ENCODE measurements at regions not wholly inside any gene's neighbourhood (a gene's known extent, or its start where the extent isn't known, plus 50 kb on each side); places are given as distances from the start of the nearest gene placed in this dataset.
"Not testable (repeated sequence)": the region's sequence is repeated elsewhere in the genome, so short reads cannot be mapped to it uniquely, and the experiment has no call there.

DNA sequence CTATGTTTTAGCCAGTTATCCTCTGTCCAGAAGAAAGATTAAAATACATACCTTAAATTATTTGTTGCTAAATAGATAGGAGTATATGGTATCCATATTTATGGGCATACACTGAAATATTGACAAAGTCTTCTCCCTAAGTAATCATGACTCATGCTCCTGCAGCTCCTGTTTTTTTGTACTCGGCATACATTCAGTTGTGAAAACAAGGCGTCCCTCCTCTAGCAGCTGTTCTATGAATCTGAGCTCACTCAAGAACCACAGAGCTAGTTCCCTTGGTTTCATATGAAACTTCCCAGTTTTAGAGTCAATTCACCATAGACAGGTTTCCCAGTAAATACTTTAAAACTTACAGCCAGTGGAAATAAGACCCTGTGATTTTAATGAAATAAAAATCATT, 168.7 kb upstream of the CDH7 start:
- not testable (repeated sequence) for DNase-seq (ENCODE audit: extremely low read depth in 1 of 11, low read depth in 9 of 11, low spot score in 4 of 11)

DNA sequence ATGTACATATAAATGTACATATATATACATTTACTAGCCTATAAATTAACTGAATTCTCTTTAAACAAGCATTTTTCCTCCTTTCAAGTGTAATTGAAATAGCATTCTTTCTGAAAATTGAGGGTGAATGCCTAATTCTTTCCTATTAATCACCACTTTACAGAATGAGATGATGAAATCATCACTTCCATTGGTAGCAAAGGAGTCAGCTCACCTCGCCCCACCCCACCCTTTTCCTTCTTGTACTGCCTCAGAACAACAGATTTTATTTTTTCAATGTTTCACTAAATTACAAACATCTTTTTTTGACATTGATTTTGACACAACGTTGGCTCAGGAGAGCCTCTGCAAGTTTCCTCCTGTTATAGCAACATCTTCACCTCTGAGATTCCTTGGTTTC, 181.9 kb upstream of the CDH7 start:
- no peak for DNase-seq (ENCODE audit: extremely low read depth in 1 of 11, low read depth in 9 of 11, low spot score in 4 of 11)

DNA sequence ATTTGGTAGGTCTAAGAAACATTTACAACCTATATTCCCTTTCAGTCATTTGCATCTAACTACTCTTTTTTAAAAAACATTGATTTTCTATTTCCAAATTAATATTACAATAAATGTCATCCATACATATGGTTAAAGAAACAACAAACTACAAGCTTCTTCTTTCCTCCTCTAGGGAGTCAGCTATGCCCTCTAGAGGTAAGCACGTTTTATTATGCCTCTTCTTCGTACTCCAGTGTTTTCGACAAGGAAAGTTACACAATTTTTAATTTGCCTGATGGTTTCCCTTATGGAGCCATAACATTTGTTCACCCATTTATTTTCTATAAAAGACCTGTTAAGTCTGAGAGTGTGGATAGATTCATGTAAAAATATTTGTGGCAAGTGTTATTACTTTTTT, 183.4 kb upstream of the CDH7 start:
- peak in 9 of 11 donors; percentile 4 to 18 (median 7) for DNase-seq (ENCODE audit: extremely low read depth in 1 of 11, low read depth in 9 of 11, low spot score in 4 of 11)

GRCh38 chr18:65548316-65548715, 202.5 kb upstream of the CDH7 start:
- no peak for DNase-seq (ENCODE audit: extremely low read depth in 1 of 11, low read depth in 9 of 11, low spot score in 4 of 11)

DNA sequence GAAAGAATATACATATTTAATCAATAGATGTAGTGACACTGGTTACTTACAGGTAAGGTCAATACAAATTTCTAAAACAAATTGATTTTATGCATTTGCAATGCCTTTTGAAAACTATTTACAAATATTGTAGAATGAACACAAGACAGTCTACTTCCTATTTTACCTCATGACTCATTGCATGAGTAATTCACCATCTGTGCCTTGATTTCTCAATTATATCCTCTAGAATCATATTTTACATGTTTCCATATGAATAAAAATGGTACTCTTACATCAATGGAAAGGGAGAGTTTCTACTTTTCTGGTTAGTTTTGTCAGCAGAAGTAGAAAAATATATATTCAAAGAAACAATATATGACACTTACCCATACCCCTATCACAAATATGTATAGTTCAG, 203.8 kb upstream of the CDH7 start:
- DNase-seq (ENCODE audit: extremely low read depth in 1 of 11, low read depth in 9 of 11, low spot score in 4 of 11), result no peak

- DNase-seq (ENCODE audit: extremely low read depth in 1 of 11, low read depth in 9 of 11, low spot score in 4 of 11), result no peak
Measured at GRCh38 chr18:65544701-65545100, 206.1 kb upstream of the CDH7 start.

DNA sequence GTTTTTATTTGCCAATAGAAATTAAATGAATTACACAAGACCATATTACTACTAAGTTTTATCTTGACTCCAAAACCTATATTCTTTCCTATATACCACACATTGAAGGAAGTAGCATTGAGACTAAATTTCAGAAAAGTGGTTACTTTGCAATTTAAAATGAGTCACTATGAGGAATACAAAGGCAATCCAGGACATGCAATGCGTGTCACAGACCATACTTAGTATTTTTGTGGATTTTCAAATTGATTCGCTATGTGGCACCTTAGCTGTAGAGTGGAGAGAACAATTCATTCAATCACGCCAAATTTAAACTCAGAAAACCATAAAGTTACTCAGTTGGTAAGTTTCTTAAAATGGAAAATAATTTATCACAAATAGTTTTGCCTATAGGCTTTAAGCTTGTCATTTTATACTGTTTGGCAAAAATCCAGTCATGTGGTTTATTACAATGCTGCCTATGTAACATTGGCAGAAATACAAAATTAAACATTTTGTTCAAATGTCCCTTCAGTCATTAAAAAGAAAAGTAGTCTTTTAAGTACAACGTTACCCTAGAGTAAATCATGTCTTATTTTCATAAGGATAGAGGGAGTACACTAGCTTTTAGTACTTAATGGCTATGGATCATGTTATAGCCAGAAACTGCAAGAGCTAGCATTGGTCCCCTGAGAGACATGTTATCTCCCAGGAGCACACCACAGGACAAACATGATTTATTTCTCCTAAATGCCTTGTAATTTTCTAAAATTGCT, 222.8 kb upstream of the CDH7 start:
- peak; percentile 19 to 67 (median 38) for DNase-seq (ENCODE audit: extremely low read depth in 1 of 11, low read depth in 9 of 11, low spot score in 4 of 11)

GRCh38 chr18:65526099-65526498, 224.7 kb upstream of the CDH7 start:
- DNase-seq (ENCODE audit: extremely low read depth in 1 of 11, low read depth in 9 of 11, low spot score in 4 of 11), result no peak

DNA sequence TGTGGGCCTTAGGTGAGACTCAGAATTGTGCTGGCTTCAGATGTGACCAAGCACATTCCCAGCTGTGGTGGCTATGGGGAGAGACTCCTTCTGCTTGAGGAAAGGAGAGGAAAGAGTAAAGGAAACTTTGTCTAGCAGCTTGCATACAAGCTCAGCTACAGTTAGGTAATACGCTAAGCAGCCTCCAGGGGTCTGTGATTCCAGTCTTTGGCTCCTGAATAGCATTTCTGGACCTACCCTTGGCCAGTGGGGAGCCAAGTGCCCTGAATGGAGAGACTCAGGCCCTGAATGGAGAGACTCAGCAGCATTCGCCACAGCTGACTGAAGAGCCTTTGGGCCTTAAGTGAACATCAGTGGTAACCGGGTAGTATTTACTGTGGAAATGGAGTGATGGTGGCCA, 227.4 kb upstream of the CDH7 start:
- DNase-seq (ENCODE audit: extremely low read depth in 1 of 11, low read depth in 9 of 11, low spot score in 4 of 11), result no peak

DNA sequence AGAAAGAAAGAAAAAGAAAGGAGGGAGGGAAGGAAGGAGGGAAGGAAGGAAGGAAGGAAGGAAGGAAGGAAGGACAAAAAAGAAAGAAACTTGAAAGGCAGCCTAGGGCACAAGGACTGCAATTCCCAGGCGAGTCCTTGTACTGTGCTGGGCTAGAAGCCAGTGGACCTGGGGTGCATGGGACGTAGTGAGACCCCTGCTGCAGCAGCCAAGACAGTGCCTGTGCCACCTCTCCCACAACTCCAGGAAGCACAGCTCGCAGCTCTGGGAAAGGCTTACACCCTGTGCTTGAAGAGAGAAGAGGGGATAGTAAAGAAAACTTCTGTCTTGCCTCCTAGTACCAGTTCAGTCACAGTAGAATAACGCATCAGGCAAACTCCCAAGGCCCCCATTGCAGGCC, 227.9 kb upstream of the CDH7 start:
- no peak for DNase-seq (ENCODE audit: extremely low read depth in 1 of 11, low read depth in 9 of 11, low spot score in 4 of 11)

DNA sequence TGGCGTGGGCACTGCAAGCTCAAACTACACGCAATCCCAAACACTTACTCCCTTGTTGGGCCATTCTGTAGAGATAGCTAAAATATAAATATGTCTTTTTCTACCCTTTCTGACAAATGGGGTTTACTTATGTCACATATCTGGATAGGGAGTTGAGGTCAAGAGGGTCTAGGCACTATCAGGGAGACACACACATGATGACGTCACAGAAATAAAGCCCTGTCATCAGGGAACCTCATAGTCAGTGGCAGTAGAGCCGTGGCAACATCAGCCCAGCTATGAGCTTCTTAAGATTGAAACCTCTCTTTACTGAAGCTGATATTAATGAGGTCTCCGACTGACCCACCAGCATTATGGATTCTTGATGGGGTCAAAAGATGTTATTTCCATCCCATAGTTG, 234.6 kb upstream of the CDH7 start:
- DNase-seq (ENCODE audit: extremely low read depth in 1 of 11, low read depth in 9 of 11, low spot score in 4 of 11), result no peak

GRCh38 chr18:65498605-65499004, 252.2 kb upstream of the CDH7 start:
- no peak for DNase-seq (ENCODE audit: extremely low read depth in 1 of 11, low read depth in 9 of 11, low spot score in 4 of 11)

- no peak for DNase-seq (ENCODE audit: extremely low read depth in 1 of 11, low read depth in 9 of 11, low spot score in 4 of 11)
Measured at GRCh38 chr18:65487569-65487968, 263.2 kb upstream of the CDH7 start.

- DNase-seq (ENCODE audit: extremely low read depth in 1 of 11, low read depth in 9 of 11, low spot score in 4 of 11), result no peak
Measured at GRCh38 chr18:65477455-65477854, 273.4 kb upstream of the CDH7 start.

DNA sequence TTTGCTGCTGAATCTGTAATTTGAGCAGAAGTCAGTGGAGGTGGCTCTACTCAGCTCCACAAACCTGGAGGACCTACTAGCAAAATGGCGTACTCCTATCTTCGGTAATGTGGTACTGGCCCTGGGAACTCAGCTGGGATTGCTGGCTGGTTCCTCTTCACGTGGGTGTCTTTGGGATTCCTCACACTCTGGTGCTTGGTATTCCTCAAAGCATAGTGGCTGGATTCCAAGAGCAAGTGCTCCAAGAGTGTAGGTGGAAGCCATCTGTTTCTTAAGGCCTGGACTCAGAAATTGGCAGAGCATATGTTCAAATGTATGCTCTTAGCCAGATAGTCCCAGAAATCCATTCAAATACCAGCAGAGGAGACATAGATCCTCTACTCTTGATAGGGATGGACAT, 281.9 kb upstream of the CDH7 start:
- no peak for DNase-seq (ENCODE audit: extremely low read depth in 1 of 11, low read depth in 9 of 11, low spot score in 4 of 11)

- no peak for DNase-seq (ENCODE audit: extremely low read depth in 1 of 11, low read depth in 9 of 11, low spot score in 4 of 11)
Measured at GRCh38 chr18:65464361-65464760, 286.5 kb upstream of the CDH7 start.

GRCh38 chr18:65459741-65460140, 291.1 kb upstream of the CDH7 start:
- no peak for DNase-seq (ENCODE audit: extremely low read depth in 1 of 11, low read depth in 9 of 11, low spot score in 4 of 11)

DNA sequence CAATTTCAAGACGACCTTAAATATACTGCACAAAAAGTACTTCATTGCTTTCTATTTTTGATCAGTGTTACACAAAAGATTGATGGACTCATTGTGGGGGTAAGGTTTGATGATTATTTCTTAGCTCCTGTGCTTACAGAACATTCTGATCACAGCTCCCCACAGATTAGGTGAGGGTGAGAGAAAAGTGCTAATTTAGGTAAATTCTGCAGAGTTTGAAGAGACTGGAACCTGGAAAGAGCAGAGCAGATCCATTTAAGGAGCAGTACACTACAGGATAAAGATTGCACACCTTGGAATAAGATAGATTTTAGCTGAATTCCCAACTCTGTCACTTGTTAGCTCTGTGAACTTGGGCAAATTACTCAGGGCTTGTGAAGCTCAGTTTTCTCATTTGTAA, 291.9 kb upstream of the CDH7 start:
- no peak for DNase-seq (ENCODE audit: extremely low read depth in 1 of 11, low read depth in 9 of 11, low spot score in 4 of 11)

DNA sequence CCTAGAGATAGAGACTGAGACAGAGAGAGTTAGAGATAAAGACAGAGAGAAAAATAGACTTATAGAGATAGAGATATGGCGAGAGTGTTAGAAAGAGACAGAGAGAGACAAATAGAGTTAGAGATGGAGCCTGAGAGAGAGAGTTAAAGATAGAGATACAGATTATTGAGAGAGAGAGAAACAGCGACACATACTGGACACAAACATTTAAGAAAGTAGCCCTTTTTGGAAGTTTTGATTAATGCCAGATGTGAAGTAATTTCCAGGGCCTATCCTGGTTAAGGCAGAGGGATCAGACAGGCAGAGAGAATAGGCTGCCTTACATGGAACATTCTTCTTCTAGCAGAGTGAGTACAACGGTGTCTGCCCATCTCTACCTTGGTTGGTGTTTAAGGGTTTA, 311.6 kb upstream of the CDH7 start:
- DNase-seq (ENCODE audit: extremely low read depth in 1 of 11, low read depth in 9 of 11, low spot score in 4 of 11), result peak in 1 of 11 donors; percentile 6

DNA sequence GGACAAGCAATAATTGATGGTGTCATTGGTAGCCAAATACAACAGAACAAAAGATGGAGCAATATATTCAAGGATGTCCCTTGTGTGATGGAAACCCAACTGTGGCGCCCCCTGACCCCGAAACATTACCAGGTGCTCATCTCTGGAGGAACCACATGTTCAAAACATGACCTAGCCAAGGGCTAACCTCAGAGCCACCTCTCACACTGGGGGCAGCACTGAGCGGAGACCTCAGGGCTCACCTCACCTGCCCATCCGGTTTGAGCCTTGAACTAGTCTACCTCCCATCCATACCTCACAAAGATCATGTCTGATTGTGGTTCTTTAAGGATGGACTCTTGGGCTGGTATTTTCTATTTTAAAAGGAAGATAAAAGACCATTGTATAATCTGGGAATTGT, 314.4 kb upstream of the CDH7 start:
- DNase-seq (ENCODE audit: extremely low read depth in 1 of 11, low read depth in 9 of 11, low spot score in 4 of 11), result no peak

DNA sequence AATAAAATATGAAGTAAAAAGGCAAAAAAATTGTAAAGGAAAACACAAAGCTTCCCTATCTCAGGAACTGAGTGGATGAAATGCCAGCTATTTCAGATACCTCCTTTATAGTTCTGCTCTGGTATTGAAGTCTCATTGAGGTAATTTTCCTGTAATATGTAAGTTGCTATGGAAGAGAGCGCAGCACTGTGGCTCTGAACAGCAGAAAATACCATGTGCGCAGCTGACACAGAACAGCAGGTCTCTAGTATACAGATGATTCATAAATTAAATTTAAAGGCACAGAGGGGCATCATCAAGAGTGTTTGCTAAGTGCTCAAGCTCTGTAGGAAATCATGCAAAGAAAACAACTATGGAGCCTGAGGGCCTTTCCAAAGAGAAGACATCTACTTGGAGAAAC, 315.3 kb upstream of the CDH7 start:
- DNase-seq (ENCODE audit: extremely low read depth in 1 of 11, low read depth in 9 of 11, low spot score in 4 of 11), result no peak

DNA sequence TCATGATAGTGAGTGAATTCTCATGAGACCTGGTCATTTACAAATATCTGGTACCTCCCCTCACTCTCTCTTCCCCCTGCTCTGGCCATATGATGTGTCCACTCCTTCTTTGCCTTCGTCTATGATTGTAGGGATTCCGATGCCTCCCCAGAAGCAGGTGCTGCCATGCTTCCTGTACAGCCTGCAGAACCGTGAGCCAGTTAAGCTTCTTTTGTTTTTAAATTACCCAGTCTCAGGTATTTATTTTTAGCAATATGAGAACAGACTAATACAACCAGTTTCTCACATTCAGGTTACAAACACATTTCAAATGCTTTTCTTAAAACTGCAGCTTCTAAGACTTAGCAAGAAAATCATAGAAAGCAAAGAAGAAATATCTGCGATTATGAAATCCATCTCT, 321.2 kb upstream of the CDH7 start:
- DNase-seq (ENCODE audit: extremely low read depth in 1 of 11, low read depth in 9 of 11, low spot score in 4 of 11), result no peak

Data from renal cortex interstitium (tissue), 11 donors.